ENCODE measurements at regions not wholly inside any gene's neighbourhood (a gene's known extent, or its start where the extent isn't known, plus 50 kb on each side); places are given as distances from the start of the nearest gene placed in this dataset.

GRCh38 chr13:33953203-33953602 lies 135.3 kb downstream of the RFC3 start:
- DNase-seq (ENCODE audit: low spot score): peak; percentile 61

DNA sequence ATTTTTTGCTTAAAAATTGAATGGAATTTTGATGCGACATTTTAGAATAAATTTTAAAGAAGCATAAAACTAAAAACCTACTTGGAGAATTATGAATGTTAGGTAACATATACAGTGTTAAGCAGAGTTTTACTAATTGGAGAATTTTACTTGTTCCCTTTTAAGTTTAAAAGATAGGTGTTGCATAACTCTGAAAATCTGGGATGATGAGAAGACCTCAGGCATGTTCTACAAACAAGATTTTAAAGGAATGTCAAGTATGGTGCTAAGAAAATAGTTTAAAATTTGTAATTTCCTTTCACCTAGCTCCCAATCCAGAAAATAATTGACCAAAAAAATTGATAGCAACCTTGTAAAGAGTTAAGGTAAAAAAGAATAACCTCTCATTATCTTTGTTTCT lies 135.8 kb downstream of the RFC3 start:
- no peak for DNase-seq (ENCODE audit: low spot score)

DNA sequence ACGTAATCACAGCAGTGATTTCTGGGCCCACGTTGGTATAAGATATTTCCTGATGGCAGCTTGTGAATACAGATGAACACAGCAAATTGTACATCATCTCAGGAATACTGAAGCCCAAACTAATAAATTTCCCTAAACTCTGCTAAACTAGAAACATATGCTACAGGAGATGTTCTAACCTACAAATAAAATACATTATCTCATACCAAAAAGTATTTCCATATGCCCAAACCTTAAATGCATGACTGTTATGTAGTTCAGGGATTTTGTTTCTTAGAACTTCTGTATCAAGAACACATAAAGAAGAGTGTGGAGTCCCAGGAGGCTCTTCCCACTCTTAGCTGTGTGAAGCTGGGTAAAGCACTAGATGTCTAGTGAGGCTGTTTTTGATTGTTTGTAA lies 138.4 kb downstream of the RFC3 start:
- DNase-seq (ENCODE audit: low spot score): no peak

- no peak for DNase-seq (ENCODE audit: low spot score)
Observed at GRCh38 chr13:33957497-33957905, 139.6 kb downstream of the RFC3 start.

DNA sequence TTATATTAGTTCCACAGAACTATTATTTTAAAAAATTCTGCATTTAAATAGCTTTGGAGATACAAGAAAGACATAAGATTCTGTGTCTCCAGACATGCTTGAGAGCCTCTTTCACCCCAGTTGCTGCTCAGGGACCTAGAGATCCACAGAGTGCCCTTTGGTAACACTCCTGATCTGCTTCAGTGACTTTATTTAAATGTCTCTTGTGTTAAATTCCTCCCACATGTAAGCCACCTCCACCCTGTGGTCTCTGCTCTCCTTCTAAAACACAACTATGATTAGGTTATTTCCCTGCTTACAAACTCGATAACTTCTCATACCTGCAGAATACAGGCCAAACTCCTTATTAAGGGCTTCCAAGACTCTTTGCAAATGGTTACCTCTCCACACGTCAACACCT lies 141.0 kb downstream of the RFC3 start:
- DNase-seq (ENCODE audit: low spot score): no peak

GRCh38 chr13:33963134-33963533 lies 145.2 kb downstream of the RFC3 start:
- DNase-seq (ENCODE audit: low spot score): no peak

GRCh38 chr13:33963895-33964294 lies 145.9 kb downstream of the RFC3 start:
- no peak for DNase-seq (ENCODE audit: low spot score)

DNA sequence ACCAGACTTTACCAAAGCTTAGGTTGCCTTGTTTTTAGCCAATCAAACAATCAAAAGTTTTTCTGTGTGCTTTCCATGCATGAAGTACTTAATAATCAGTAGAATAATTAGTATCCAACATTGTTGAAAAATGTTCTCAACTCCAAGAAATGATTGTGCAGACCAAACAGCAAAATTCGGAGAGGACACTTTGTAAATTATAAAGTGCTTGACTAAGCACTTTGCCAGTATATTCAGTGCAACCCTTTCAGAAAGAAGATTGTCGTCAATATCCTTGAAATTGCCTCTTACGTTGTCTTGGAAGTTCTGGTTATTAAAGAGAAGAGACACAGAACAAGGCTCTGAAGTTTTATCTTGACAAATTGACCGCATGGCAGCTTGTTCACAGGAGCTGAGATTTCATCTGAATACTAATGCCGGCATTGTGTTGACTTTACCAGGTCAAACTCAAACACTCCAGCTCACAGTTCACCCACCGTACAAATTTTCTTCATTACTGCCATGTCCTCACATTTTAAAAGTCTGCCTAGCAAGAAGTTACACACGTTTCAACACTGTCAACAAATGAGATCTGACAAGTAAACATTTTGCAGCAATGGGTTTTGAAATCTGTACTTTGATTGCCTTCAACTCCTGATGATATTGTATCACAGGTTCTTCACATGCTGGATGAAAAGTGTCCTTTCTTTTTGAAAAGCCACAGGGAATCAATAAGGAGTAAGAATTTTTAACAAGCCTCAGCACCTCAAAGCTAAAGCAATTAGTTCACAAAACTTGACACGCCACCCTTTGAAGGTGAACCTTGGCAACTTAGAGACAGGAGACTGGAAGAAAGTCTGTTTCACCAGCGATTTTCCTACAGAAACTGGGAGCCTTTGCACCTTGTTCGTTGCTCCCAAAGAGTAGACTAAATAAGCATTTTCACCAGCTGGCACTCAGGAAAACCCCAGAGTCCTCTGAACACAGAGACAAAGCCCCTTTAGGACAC lies 150.9 kb downstream of the RFC3 start:
- DNase-seq (ENCODE audit: low spot score): no peak

GRCh38 chr13:33970746-33971561 lies 153.0 kb downstream of the RFC3 start:
- DNase-seq (ENCODE audit: low spot score): no peak

DNA sequence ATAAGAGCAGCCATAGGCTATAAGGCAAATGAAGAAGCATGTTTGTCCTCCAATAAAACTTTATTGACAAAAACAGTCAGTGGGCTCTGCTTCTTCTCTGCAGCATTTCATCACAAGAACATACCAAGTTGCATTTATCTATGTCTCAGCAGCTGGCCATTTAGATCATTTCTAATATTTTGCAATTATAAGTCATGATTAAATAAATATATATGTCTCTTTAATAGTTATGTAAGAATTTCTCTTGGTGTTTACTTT lies 153.5 kb downstream of the RFC3 start:
- no peak for DNase-seq (ENCODE audit: low spot score)

DNA sequence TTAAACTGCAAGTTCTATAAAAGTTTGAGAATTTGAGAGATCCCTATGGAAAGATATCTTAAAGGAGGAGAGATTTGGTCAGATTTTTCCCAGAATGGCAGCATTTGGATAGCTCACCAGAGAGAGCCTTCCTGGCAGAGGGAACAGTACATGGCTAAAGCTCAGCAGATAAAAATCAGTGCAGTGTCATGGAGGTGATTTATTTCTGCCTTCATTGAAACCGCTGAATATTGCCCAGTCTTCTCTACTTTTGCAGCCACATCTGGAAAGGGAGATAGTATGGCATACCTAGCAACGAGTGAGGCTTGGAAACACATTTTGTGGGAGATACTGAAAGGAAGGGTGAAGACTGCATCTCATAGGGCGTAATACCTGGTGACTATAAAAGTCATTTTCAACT lies 155.2 kb downstream of the RFC3 start:
- DNase-seq (ENCODE audit: low spot score): no peak

- DNase-seq (ENCODE audit: low spot score): no peak
Observed at GRCh38 chr13:33976965-33977364, 159.0 kb downstream of the RFC3 start.

DNA sequence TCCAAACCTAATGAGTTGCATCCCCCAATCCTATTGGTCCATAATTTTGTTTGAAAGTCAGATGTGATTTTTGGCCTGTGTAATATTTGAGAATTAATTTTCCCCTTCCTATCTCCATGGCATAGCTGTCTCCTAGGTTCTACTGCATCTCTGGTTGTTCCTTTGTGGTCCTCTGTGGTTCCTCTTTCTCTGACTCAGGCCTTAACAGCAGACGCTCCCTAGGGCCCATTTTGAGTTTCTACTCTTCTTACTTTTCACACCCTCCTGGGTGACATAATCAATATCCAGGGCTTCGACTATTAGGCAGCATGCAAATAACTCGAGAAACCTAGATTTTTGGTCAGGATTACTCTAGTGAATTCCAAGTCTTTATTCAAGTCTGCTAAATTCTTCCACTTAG lies 160.7 kb downstream of the RFC3 start:
- no peak for DNase-seq (ENCODE audit: low spot score)

GRCh38 chr13:33992881-33993336 lies 175.0 kb downstream of the RFC3 start:
- no peak for DNase-seq (ENCODE audit: low spot score)

DNA sequence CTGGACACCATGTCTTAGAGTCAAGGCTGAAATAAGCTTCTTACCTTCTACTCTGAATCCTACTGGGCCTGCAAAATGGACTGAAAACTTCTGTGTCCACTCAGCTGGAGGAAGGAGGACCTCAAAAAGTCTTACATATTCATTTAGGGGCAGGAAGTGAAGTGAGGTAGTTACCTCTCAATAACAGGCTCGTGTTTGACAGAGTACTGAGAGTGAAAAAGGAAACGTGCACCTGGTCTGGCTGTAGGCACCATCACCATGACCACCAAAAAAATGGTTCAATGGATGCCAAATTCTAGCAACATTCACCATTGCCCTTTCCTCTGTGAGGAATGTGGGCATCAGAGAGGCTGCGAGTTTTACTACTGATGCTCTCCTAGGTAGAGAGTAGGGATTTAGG lies 176.2 kb downstream of the RFC3 start:
- no peak for DNase-seq (ENCODE audit: low spot score)

DNA sequence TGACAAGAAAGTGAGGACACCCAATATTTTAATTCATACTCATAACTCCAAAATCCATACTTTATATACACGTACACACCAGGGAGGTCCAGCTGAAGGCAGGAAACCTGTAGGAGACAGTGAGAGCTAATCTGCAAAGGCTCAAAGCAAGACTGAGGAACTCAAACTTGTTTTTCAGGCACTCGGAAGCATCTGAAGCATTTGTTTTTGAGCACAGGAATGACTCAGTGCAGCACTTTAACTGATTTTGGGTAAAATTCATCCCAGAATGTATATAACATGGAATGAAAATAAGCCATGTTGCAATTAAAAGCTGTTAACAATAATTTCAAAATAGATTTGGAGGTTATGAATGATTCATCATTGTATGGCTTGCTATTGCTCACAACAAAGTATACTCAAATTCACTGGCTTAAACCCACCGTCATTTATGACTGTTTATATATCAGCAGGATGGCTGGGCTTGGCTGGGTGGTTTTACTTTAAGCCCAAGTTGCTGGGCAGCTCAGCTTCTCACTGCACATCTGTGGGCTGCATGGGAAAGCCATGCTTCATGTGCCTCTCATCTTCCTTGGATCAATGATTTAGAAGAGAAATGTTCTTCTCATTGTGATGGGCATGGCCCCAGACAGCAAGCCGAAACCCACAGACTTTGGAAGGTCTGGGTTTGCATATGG lies 177.0 kb downstream of the RFC3 start:
- no peak for DNase-seq (ENCODE audit: low spot score)

DNA sequence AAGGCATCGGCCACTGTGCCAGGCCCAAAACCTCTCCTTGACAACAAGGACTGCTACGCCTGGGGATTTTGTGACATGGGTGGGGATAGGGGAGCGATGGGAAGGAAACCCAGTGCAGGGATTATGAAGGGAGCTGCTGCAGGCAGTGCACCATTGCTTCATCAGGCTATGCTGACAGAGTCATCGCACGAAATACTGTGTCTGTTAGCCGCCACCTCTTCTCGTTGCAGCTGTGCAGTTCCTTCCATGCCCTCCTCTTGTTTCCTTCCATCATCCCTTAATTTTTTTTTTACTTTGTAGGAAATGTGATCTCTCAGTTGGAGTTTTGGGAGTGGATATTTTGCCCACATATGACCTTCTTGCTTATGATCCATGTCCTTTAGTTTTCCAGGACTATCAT lies 178.7 kb downstream of the RFC3 start:
- DNase-seq (ENCODE audit: low spot score): no peak

- DNase-seq (ENCODE audit: low spot score): no peak
Observed at GRCh38 chr13:33997574-33997973, 179.6 kb downstream of the RFC3 start.

DNA sequence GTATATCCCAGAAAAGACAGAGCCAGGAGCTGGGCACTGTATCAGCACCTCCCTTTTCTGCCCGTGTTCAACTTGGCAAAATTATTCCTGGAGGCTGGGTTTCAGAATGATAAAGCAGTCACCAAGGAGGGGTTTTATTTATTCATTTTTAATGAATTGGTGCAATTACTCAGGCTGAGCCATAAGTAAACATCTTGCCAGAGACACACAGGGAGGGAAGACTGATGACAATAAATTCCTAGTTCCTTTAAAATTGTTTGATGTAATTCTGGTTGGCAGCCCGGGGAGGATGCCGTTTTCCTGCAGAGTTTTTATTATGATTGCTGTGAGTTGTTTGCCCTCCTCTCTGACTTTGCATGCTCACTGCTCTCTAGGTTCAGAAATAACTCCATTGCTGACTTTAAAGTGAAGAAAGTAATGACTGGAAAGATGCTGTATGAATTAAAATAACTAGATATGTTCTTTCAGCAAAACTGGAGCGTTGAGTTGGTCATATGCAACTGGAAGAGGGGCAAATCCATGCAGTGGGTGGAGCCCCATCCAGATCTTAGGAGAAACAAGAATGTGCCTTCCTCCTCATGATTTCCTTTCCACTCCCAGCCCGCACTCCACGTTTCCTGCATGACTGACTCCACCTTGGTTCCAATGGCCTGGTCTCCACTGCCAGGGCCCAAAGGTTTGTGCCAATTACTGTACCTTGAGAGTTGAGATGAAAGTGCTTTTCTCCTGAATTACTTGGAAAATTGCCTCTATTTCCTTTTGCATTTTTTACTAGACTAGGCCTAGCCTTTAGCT lies 182.1 kb downstream of the RFC3 start:
- peak; percentile 26 for DNase-seq (ENCODE audit: low spot score)

- DNase-seq (ENCODE audit: low spot score): no peak
Observed at GRCh38 chr13:34000955-34001354, 183.0 kb downstream of the RFC3 start.

- no peak for DNase-seq (ENCODE audit: low spot score)
Observed at GRCh38 chr13:34001389-34001788, 183.4 kb downstream of the RFC3 start.

DNA sequence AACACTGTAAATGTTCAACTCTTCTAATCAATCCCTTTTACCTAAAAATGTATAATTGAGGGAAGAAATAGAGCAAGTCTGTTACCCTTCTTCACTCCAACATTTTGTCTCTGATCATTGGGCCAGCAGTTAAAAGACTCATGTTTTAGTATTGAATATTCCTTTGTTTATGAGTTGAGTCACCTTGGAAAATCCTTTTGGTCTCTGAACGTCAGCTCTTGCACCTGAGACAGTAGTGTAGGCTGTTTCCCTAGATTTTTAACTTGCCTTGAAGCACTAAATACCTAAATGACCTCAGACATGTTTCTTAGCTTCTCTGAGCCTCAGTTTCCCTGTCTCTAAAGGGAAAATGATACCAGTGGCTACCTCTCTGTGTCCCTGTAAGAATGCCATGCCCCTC lies 184.2 kb downstream of the RFC3 start:
- no peak for DNase-seq (ENCODE audit: low spot score)

Measured in AG20443 (cell line).